ENCODE measurements at regions not wholly inside any gene's neighbourhood (a gene's known extent, or its start where the extent isn't known, plus 50 kb on each side); places are given as distances from the start of the nearest gene placed in this dataset.

DNA sequence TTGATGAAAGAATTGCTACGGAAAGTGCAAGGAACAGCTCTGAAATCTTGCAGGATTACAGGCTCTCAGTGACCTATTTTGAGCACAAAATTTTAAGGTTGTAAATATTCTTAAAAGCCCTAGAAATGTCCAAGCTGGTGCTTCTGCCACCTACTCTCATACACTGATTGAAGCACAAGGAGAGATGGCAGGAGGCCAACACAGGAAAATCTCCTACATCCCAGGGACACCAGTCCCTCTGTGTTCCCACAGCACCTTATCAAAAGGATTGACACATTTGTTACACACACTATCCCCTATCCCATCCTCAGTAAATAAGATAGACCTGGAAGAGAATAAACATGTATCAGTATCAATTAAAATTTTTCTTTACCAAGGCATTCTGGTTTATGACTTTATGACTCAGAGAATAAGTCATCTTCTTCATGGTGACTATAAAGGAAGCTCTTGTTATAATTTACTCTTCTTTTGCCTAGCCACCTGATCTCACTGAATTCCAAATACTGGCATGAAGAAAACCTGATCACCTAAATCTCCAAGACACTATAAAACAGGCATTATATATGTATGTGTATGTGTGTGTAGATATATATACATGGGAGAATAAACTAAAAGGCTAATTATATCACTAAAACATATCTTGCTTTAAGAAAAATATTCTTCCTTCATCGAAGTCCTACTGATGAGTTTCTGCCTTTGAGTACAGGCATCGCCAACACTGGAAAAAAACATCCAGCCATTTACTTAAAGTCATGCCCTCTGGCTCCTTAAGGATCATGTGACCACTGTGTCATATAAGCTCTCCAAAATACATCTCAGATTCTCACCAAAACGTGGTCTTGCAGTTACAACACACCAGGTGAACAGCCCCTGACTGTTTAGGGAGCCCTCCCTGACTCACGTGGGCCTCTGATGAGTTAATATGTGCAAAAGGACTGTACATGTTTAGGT, 208.1 kb upstream of the NR2F2 start (continued):
- TF ChIP-seq, protein P1, sequence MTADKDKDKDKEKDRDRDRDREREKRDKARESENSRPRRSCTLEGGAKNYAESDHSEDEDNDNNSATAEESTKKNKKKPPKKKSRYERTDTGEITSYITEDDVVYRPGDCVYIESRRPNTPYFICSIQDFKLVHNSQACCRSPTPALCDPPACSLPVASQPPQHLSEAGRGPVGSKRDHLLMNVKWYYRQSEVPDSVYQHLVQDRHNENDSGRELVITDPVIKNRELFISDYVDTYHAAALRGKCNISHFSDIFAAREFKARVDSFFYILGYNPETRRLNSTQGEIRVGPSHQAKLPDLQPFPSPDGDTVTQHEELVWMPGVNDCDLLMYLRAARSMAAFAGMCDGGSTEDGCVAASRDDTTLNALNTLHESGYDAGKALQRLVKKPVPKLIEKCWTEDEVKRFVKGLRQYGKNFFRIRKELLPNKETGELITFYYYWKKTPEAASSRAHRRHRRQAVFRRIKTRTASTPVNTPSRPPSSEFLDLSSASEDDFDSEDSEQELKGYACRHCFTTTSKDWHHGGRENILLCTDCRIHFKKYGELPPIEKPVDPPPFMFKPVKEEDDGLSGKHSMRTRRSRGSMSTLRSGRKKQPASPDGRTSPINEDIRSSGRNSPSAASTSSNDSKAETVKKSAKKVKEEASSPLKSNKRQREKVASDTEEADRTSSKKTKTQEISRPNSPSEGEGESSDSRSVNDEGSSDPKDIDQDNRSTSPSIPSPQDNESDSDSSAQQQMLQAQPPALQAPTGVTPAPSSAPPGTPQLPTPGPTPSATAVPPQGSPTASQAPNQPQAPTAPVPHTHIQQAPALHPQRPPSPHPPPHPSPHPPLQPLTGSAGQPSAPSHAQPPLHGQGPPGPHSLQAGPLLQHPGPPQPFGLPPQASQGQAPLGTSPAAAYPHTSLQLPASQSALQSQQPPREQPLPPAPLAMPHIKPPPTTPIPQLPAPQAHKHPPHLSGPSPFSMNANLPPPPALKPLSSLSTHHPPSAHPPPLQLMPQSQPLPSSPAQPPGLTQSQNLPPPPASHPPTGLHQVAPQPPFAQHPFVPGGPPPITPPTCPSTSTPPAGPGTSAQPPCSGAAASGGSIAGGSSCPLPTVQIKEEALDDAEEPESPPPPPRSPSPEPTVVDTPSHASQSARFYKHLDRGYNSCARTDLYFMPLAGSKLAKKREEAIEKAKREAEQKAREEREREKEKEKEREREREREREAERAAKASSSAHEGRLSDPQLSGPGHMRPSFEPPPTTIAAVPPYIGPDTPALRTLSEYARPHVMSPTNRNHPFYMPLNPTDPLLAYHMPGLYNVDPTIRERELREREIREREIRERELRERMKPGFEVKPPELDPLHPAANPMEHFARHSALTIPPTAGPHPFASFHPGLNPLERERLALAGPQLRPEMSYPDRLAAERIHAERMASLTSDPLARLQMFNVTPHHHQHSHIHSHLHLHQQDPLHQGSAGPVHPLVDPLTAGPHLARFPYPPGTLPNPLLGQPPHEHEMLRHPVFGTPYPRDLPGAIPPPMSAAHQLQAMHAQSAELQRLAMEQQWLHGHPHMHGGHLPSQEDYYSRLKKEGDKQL (CRISPR knock-in tag; IDR thresholded peaks at IDR 0.05; ENCODE audit: low read depth), result no peak
- TF ChIP-seq, protein P2, sequence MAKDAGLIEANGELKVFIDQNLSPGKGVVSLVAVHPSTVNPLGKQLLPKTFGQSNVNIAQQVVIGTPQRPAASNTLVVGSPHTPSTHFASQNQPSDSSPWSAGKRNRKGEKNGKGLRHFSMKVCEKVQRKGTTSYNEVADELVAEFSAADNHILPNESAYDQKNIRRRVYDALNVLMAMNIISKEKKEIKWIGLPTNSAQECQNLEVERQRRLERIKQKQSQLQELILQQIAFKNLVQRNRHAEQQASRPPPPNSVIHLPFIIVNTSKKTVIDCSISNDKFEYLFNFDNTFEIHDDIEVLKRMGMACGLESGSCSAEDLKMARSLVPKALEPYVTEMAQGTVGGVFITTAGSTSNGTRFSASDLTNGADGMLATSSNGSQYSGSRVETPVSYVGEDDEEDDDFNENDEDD (CRISPR knock-in tag; IDR thresholded peaks at IDR 0.05; ENCODE audit: borderline replicate concordance), result no peak
- TF ChIP-seq ZMAT5 (CRISPR knock-in tag; IDR thresholded peaks at IDR 0.05; ENCODE audit: borderline replicate concordance, low read depth), result no peak
- TF ChIP-seq SMARCE1 (IDR thresholded peaks at IDR 0.05; ENCODE audit: borderline replicate concordance), result no peak
- TF ChIP-seq BORCS8-MEF2B (CRISPR knock-in tag; IDR thresholded peaks at IDR 0.05), result no peak
- TF ChIP-seq EZH2 (conservative IDR thresholded peaks at IDR 0.05; ENCODE audit: low read depth, low read length), result no peak
- TF ChIP-seq ATF1 (CRISPR knock-in tag; IDR thresholded peaks at IDR 0.05), result 0 out of 2 replicates have a peak, but pooled peaks have one; percentile 12
- TF ChIP-seq YEATS2 (CRISPR knock-in tag; IDR thresholded peaks at IDR 0.05; ENCODE audit: borderline replicate concordance), result no peak
- TF ChIP-seq MLLT10 (CRISPR knock-in tag; IDR thresholded peaks at IDR 0.05), result no peak
- TF ChIP-seq ZBTB20 (CRISPR knock-in tag; IDR thresholded peaks at IDR 0.05; ENCODE audit: borderline replicate concordance, low read depth), result no peak
- no peak for TF ChIP-seq MTA3 (CRISPR knock-in tag; IDR thresholded peaks at IDR 0.05)
